Neural cell (in vitro differentiated cells): ENCODE measurements at regions not wholly inside any gene's neighbourhood (a gene's known extent, or its start where the extent isn't known, plus 50 kb on each side); places are given as distances from the start of the nearest gene placed in this dataset.

ENCODE experiments used
- EZH2 ChIP-seq: fragments of 200-600, 300-800 bp; shearing (Covaris generic), sonication (generic); IDR thresholded peaks from 2 replicates; pipeline ENCODE4 v1.6.1; 2014; ENCODE audit warnings: antibody characterized with exemption, low read length, borderline replicate concordance, mild to moderate bottlenecking; ENCODE audit not compliant: insufficient read depth, poor library complexity, severe bottlenecking
- POLR2AphosphoS5 ChIP-seq: IDR thresholded peaks from 2 replicates; pipeline ENCODE4 v1.6.1; 2012
- RAD21 ChIP-seq: fragments of 450-650 bp; conservative IDR thresholded peaks from 2 replicates; pipeline ENCODE4 v1.6.1; 2014; ENCODE audit warnings: antibody characterized with exemption, mild to moderate bottlenecking, moderate library complexity
- SMC3 ChIP-seq: fragments of 450-650 bp; conservative IDR thresholded peaks from 2 replicates; pipeline ENCODE4 v1.6.1; 2014; ENCODE audit warnings: antibody characterized with exemption, mild to moderate bottlenecking, moderate library complexity; ENCODE audit not compliant: poor library complexity
- TAF1 ChIP-seq: IDR thresholded peaks from 2 replicates; pipeline ENCODE4 v1.6.1; 2012; ENCODE audit warnings: low read depth
- TF ChIP-seq, protein P1 (sequence below): fragments of 450-650 bp; IDR thresholded peaks from 2 replicates; pipeline ENCODE4 v1.5.1; 2014; ENCODE audit warnings: antibody characterized with exemption, mild to moderate bottlenecking, moderate library complexity; ENCODE audit not compliant: poor library complexity, severe bottlenecking
- TF ChIP-seq, protein P2 (sequence below): IDR thresholded peaks from 2 replicates; pipeline ENCODE4 v1.6.1; 2012; ENCODE audit warnings: borderline replicate concordance

DNA sequence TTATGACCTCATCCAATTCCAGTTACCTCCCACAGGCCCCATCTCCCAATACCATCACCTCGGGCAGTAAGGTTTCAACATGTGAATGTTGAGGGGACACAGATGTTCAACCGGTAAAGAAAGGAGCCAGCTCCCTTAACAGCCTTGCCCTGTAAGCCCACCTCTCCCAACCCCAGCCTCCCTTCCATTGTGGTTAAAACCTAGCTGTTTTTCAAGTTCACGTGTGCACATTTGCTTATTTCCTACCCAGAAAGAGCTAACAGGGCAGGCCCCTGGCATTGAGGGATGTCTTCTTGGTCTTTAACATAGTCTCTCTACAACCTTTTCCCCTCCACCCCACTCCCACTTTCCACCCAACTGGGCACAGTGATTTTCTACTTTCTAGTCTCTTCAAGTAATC lies 385.7 kb downstream of the FBXW7 start:
- TF ChIP-seq, protein P1, sequence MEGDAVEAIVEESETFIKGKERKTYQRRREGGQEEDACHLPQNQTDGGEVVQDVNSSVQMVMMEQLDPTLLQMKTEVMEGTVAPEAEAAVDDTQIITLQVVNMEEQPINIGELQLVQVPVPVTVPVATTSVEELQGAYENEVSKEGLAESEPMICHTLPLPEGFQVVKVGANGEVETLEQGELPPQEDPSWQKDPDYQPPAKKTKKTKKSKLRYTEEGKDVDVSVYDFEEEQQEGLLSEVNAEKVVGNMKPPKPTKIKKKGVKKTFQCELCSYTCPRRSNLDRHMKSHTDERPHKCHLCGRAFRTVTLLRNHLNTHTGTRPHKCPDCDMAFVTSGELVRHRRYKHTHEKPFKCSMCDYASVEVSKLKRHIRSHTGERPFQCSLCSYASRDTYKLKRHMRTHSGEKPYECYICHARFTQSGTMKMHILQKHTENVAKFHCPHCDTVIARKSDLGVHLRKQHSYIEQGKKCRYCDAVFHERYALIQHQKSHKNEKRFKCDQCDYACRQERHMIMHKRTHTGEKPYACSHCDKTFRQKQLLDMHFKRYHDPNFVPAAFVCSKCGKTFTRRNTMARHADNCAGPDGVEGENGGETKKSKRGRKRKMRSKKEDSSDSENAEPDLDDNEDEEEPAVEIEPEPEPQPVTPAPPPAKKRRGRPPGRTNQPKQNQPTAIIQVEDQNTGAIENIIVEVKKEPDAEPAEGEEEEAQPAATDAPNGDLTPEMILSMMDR = no peak
- TF ChIP-seq EZH2 (no peak), TAF1 (no peak), SMC3 (no peak), RAD21 (no peak), POLR2AphosphoS5 (no peak)
- TF ChIP-seq, protein P2, sequence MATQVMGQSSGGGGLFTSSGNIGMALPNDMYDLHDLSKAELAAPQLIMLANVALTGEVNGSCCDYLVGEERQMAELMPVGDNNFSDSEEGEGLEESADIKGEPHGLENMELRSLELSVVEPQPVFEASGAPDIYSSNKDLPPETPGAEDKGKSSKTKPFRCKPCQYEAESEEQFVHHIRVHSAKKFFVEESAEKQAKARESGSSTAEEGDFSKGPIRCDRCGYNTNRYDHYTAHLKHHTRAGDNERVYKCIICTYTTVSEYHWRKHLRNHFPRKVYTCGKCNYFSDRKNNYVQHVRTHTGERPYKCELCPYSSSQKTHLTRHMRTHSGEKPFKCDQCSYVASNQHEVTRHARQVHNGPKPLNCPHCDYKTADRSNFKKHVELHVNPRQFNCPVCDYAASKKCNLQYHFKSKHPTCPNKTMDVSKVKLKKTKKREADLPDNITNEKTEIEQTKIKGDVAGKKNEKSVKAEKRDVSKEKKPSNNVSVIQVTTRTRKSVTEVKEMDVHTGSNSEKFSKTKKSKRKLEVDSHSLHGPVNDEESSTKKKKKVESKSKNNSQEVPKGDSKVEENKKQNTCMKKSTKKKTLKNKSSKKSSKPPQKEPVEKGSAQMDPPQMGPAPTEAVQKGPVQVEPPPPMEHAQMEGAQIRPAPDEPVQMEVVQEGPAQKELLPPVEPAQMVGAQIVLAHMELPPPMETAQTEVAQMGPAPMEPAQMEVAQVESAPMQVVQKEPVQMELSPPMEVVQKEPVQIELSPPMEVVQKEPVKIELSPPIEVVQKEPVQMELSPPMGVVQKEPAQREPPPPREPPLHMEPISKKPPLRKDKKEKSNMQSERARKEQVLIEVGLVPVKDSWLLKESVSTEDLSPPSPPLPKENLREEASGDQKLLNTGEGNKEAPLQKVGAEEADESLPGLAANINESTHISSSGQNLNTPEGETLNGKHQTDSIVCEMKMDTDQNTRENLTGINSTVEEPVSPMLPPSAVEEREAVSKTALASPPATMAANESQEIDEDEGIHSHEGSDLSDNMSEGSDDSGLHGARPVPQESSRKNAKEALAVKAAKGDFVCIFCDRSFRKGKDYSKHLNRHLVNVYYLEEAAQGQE = no peak
